ENCODE measurements at regions not wholly inside any gene's neighbourhood (a gene's known extent, or its start where the extent isn't known, plus 50 kb on each side); places are given as distances from the start of the nearest gene placed in this dataset.

- no peak overlapping the region for H3K14ac ChIP-seq (ENCODE audit: low read length in 2 of 2)
- no peak overlapping the region for H3K9ac ChIP-seq (ENCODE audit: low read length)
- no peak overlapping the region for H3K27ac ChIP-seq (ENCODE audit: low read length, poor library complexity, severe bottlenecking)
- no peak overlapping the region for H4K91ac ChIP-seq (ENCODE audit: low read length)
- 76% methylated on average over 6 of the region's 7 CpGs for WGBS
- H2AFZ ChIP-seq (ENCODE audit: low read depth, low read length) = no peak overlapping the region
- H3K4ac ChIP-seq (ENCODE audit: low read depth in 1 of 2, low read length in 2 of 2) = no peak overlapping the region
- H3K27me3 ChIP-seq (ENCODE audit: control insufficient read depth in 1 of 2, insufficient read depth in 1 of 2, low read length in 2 of 2) = no peaks in the 10 kb centered on the region
- H3K4me1 ChIP-seq (ENCODE audit: control insufficient read depth, insufficient read depth, low read depth, low read length) = no peaks in the 10 kb centered on the region
- H2BK12ac ChIP-seq (ENCODE audit: low read length in 2 of 2) = no peak overlapping the region
- H3K4me3 ChIP-seq (ENCODE audit: insufficient read depth in 1 of 2, low read depth in 1 of 2, low read length in 2 of 2) = no peak overlapping the region
- no peak overlapping the region for H2BK5ac ChIP-seq (ENCODE audit: low read depth, low read length, poor library complexity, severe bottlenecking)
- H3K36me3 ChIP-seq (ENCODE audit: control insufficient read depth in 1 of 2, insufficient read depth in 2 of 2, low read depth in 1 of 2, low read length in 2 of 2) = no peaks in the 10 kb centered on the region
- H3K9me3 ChIP-seq (ENCODE audit: control insufficient read depth, low read length) = peaks cover 5% of the 10 kb centered on the region
- no peak overlapping the region for H3K23ac ChIP-seq (ENCODE audit: low read length in 2 of 2)
- H2AK5ac ChIP-seq (ENCODE audit: low read length, severe bottlenecking) = no peak overlapping the region
- H3K79me1 ChIP-seq (replicated peaks; ENCODE audit: low read length, poor library complexity, severe bottlenecking) = no peaks in the 10 kb centered on the region
- no peak overlapping the region for H2BK120ac ChIP-seq (ENCODE audit: low read depth, low read length)
- no peak for DNase-seq
- H4K8ac ChIP-seq (ENCODE audit: low read length) = no peak overlapping the region
- H3K4me2 ChIP-seq (ENCODE audit: low read length, poor library complexity, severe bottlenecking) = no peak overlapping the region
- H3K18ac ChIP-seq (ENCODE audit: low read depth in 1 of 2, low read length in 2 of 2) = no peak overlapping the region
- H2BK15ac ChIP-seq (ENCODE audit: low read depth, poor library complexity, severe bottlenecking) = no peak overlapping the region
These were observed 756.2 kb downstream of the TLE1 start for GRCh38 chr9:80932947-80933780.

GRCh38 chr9:80932181-80932580 is 757.2 kb downstream of the TLE1 start:
- no peak overlapping the region for H2AFZ ChIP-seq (ENCODE audit: low read depth, low read length)
- H3K4me1 ChIP-seq (ENCODE audit: control insufficient read depth, insufficient read depth, low read depth, low read length) = no peaks in the 10 kb centered on the region
- H3K27me3 ChIP-seq (ENCODE audit: control insufficient read depth in 1 of 2, insufficient read depth in 1 of 2, low read length in 2 of 2) = no peaks in the 10 kb centered on the region
- no peak overlapping the region for H3K4me2 ChIP-seq (ENCODE audit: low read length, poor library complexity, severe bottlenecking)
- no peak overlapping the region for H4K91ac ChIP-seq (ENCODE audit: low read length)
- no peak overlapping the region for H3K4me3 ChIP-seq (ENCODE audit: insufficient read depth in 1 of 2, low read depth in 1 of 2, low read length in 2 of 2)
- no peak overlapping the region for H2BK12ac ChIP-seq (ENCODE audit: low read length in 2 of 2)
- H3K79me1 ChIP-seq (replicated peaks; ENCODE audit: low read length, poor library complexity, severe bottlenecking) = no peaks in the 10 kb centered on the region
- H2BK5ac ChIP-seq (ENCODE audit: low read depth, low read length, poor library complexity, severe bottlenecking) = no peak overlapping the region
- H2AK5ac ChIP-seq (ENCODE audit: low read length, severe bottlenecking) = no peak overlapping the region
- H3K18ac ChIP-seq (ENCODE audit: low read depth in 1 of 2, low read length in 2 of 2) = no peak overlapping the region
- no peak overlapping the region for H4K8ac ChIP-seq (ENCODE audit: low read length)
- no peak overlapping the region for H3K14ac ChIP-seq (ENCODE audit: low read length in 2 of 2)
- H3K36me3 ChIP-seq (ENCODE audit: control insufficient read depth in 1 of 2, insufficient read depth in 2 of 2, low read depth in 1 of 2, low read length in 2 of 2) = no peaks in the 10 kb centered on the region
- H2BK120ac ChIP-seq (ENCODE audit: low read depth, low read length) = no peak overlapping the region
- H3K4ac ChIP-seq (ENCODE audit: low read depth in 1 of 2, low read length in 2 of 2) = no peak overlapping the region
- 87% methylated on average over 2 of the region's 3 CpGs for WGBS
- DNase-seq = no peak
- H3K9me3 ChIP-seq (ENCODE audit: control insufficient read depth, low read length) = peaks cover 9% of the 10 kb centered on the region
- H3K23ac ChIP-seq (ENCODE audit: low read length in 2 of 2) = no peak overlapping the region
- no peak overlapping the region for H2BK15ac ChIP-seq (ENCODE audit: low read depth, poor library complexity, severe bottlenecking)
- no peak overlapping the region for H3K9ac ChIP-seq (ENCODE audit: low read length)
- no peak overlapping the region for H3K27ac ChIP-seq (ENCODE audit: low read length, poor library complexity, severe bottlenecking)

GRCh38 chr9:80931163-80931562 is 758.2 kb downstream of the TLE1 start:
- Histone ChIP-seq H2BK12ac (ENCODE audit: low read length in 2 of 2) (no peak overlapping the region), H2BK5ac (ENCODE audit: low read depth, low read length, poor library complexity, severe bottlenecking) (no peak overlapping the region), H3K4me3 (ENCODE audit: insufficient read depth in 1 of 2, low read depth in 1 of 2, low read length in 2 of 2) (no peak overlapping the region), H3K27ac (ENCODE audit: low read length, poor library complexity, severe bottlenecking) (no peak overlapping the region), H2AFZ (ENCODE audit: low read depth, low read length) (no peak overlapping the region), H3K14ac (ENCODE audit: low read length in 2 of 2) (no peak overlapping the region), H3K4me2 (ENCODE audit: low read length, poor library complexity, severe bottlenecking) (no peak overlapping the region), H3K4ac (ENCODE audit: low read depth in 1 of 2, low read length in 2 of 2) (no peak overlapping the region), H4K8ac (ENCODE audit: low read length) (no peak overlapping the region), H3K9me3 (ENCODE audit: control insufficient read depth, low read length) (peaks cover 9% of the 10 kb centered on the region), H3K23ac (ENCODE audit: low read length in 2 of 2) (no peak overlapping the region), H2BK120ac (ENCODE audit: low read depth, low read length) (no peak overlapping the region), H2BK15ac (ENCODE audit: low read depth, poor library complexity, severe bottlenecking) (no peak overlapping the region), H3K36me3 (ENCODE audit: control insufficient read depth in 1 of 2, insufficient read depth in 2 of 2, low read depth in 1 of 2, low read length in 2 of 2) (no peaks in the 10 kb centered on the region), H4K91ac (ENCODE audit: low read length) (no peak overlapping the region), H3K18ac (ENCODE audit: low read depth in 1 of 2, low read length in 2 of 2) (no peak overlapping the region), H3K4me1 (ENCODE audit: control insufficient read depth, insufficient read depth, low read depth, low read length) (no peaks in the 10 kb centered on the region), H3K79me1 (replicated peaks; ENCODE audit: low read length, poor library complexity, severe bottlenecking) (no peaks in the 10 kb centered on the region), H3K27me3 (ENCODE audit: control insufficient read depth in 1 of 2, insufficient read depth in 1 of 2, low read length in 2 of 2) (no peaks in the 10 kb centered on the region), H2AK5ac (ENCODE audit: low read length, severe bottlenecking) (no peak overlapping the region), H3K9ac (ENCODE audit: low read length) (no peak overlapping the region)
- DNase-seq = no peak
- 84% methylated on average over 3 of the region's 3 CpGs for WGBS

GRCh38 chr9:80928697-80929096 is 760.6 kb downstream of the TLE1 start:
- H3K4me2 ChIP-seq (ENCODE audit: low read length, poor library complexity, severe bottlenecking) = no peak overlapping the region
- H2AFZ ChIP-seq (ENCODE audit: low read depth, low read length) = no peak overlapping the region
- peaks cover 3% of the 10 kb centered on the region for H3K9me3 ChIP-seq (ENCODE audit: control insufficient read depth, low read length)
- H3K14ac ChIP-seq (ENCODE audit: low read length in 2 of 2) = no peak overlapping the region
- no peak overlapping the region for H2BK5ac ChIP-seq (ENCODE audit: low read depth, low read length, poor library complexity, severe bottlenecking)
- H4K8ac ChIP-seq (ENCODE audit: low read length) = no peak overlapping the region
- no peak overlapping the region for H2BK15ac ChIP-seq (ENCODE audit: low read depth, poor library complexity, severe bottlenecking)
- H2BK120ac ChIP-seq (ENCODE audit: low read depth, low read length) = no peak overlapping the region
- H3K9ac ChIP-seq (ENCODE audit: low read length) = no peak overlapping the region
- no peak overlapping the region for H2AK5ac ChIP-seq (ENCODE audit: low read length, severe bottlenecking)
- DNase-seq = peak; percentile 1
- H3K4ac ChIP-seq (ENCODE audit: low read depth in 1 of 2, low read length in 2 of 2) = no peak overlapping the region
- H3K79me1 ChIP-seq (replicated peaks; ENCODE audit: low read length, poor library complexity, severe bottlenecking) = no peaks in the 10 kb centered on the region
- H4K91ac ChIP-seq (ENCODE audit: low read length) = no peak overlapping the region
- H3K27ac ChIP-seq (ENCODE audit: low read length, poor library complexity, severe bottlenecking) = no peak overlapping the region
- H3K4me3 ChIP-seq (ENCODE audit: insufficient read depth in 1 of 2, low read depth in 1 of 2, low read length in 2 of 2) = no peak overlapping the region
- no peaks in the 10 kb centered on the region for H3K4me1 ChIP-seq (ENCODE audit: control insufficient read depth, insufficient read depth, low read depth, low read length)
- no peak overlapping the region for H3K18ac ChIP-seq (ENCODE audit: low read depth in 1 of 2, low read length in 2 of 2)
- H2BK12ac ChIP-seq (ENCODE audit: low read length in 2 of 2) = no peak overlapping the region
- H3K23ac ChIP-seq (ENCODE audit: low read length in 2 of 2) = no peak overlapping the region
- H3K27me3 ChIP-seq (ENCODE audit: control insufficient read depth in 1 of 2, insufficient read depth in 1 of 2, low read length in 2 of 2) = no peaks in the 10 kb centered on the region
- H3K36me3 ChIP-seq (ENCODE audit: control insufficient read depth in 1 of 2, insufficient read depth in 2 of 2, low read depth in 1 of 2, low read length in 2 of 2) = no peaks in the 10 kb centered on the region

Measured in mesenchymal stem cell (in vitro differentiated cells and primary cell).